Fibroblast of gingiva (primary cell): ENCODE measurements at regions not wholly inside any gene's neighbourhood (a gene's known extent, or its start where the extent isn't known, plus 50 kb on each side); places are given as distances from the start of the nearest gene placed in this dataset.
"Not testable (repeated sequence)": the region's sequence is repeated elsewhere in the genome, so short reads cannot be mapped to it uniquely, and the experiment has no call there.

ENCODE experiments used
- DNase-seq: peaks from one replicate; pipeline ENCODE4 v3.0.0-alpha.2; 2011; ENCODE audit warnings: low read depth

GRCh38 chr10:36448760-36449691, 676.4 kb upstream of the ANKRD30A start:
- no peak for DNase-seq

- DNase-seq: no peak
Measured at GRCh38 chr10:36446881-36447280, 678.5 kb upstream of the ANKRD30A start.

- no peak for DNase-seq
Measured at GRCh38 chr10:36443233-36443632, 682.2 kb upstream of the ANKRD30A start.

- DNase-seq: no peak
Measured at GRCh38 chr10:36441557-36441956, 683.8 kb upstream of the ANKRD30A start.

- no peak for DNase-seq
Measured at GRCh38 chr10:36440539-36440938, 684.9 kb upstream of the ANKRD30A start.

GRCh38 chr10:36437367-36437766, 688.0 kb upstream of the ANKRD30A start:
- no peak for DNase-seq

- no peak for DNase-seq
Measured at GRCh38 chr10:36428507-36428906, 696.9 kb upstream of the ANKRD30A start.

GRCh38 chr10:36425131-36425797, 700.1 kb upstream of the ANKRD30A start:
- DNase-seq: peak; percentile 84

GRCh38 chr10:36424502-36424901, 700.9 kb upstream of the ANKRD30A start:
- DNase-seq: no peak

GRCh38 chr10:36423821-36424248, 701.6 kb upstream of the ANKRD30A start:
- DNase-seq: no peak

- no peak for DNase-seq
Measured at GRCh38 chr10:36421992-36422391, 703.4 kb upstream of the ANKRD30A start.

GRCh38 chr10:36416513-36416912, 708.9 kb upstream of the ANKRD30A start:
- no peak for DNase-seq

GRCh38 chr10:36412942-36413341, 712.5 kb upstream of the ANKRD30A start:
- no peak for DNase-seq

- not testable (repeated sequence) for DNase-seq
Measured at GRCh38 chr10:36400238-36400637, 725.2 kb upstream of the ANKRD30A start.

- DNase-seq: peak; percentile 84
Measured at GRCh38 chr10:36393801-36394200, 731.6 kb upstream of the ANKRD30A start.

- no peak for DNase-seq
Measured at GRCh38 chr10:36391405-36391804, 734.0 kb upstream of the ANKRD30A start.

GRCh38 chr10:36390221-36390620, 735.2 kb upstream of the ANKRD30A start:
- no peak for DNase-seq

GRCh38 chr10:36388166-36388565, 737.2 kb upstream of the ANKRD30A start:
- no peak for DNase-seq

- DNase-seq: no peak
Measured at GRCh38 chr10:36385693-36386092, 739.7 kb upstream of the ANKRD30A start.

GRCh38 chr10:36383349-36383748, 741.3 kb upstream of the FZD8 start:
- DNase-seq: no peak

GRCh38 chr10:36381748-36382147, 739.7 kb upstream of the FZD8 start:
- DNase-seq: no peak

GRCh38 chr10:36380538-36380937, 738.4 kb upstream of the FZD8 start:
- no peak for DNase-seq

GRCh38 chr10:36375107-36375506, 733.0 kb upstream of the FZD8 start:
- no peak for DNase-seq
